HUDEP-2 (cell line): ENCODE measurements at regions not wholly inside any gene's neighbourhood (a gene's known extent, or its start where the extent isn't known, plus 50 kb on each side); places are given as distances from the start of the nearest gene placed in this dataset.
"Not testable (repeated sequence)": the region's sequence is repeated elsewhere in the genome, so short reads cannot be mapped to it uniquely, and the experiment has no call there.

ENCODE experiments used
- DNase-seq, 76 experiments: peaks; one replicate each; lab custom pipeline; 2025; ENCODE audit not compliant: unreplicated experiment in 76 of 76; lab: John Stamatoyannopoulos, UW

DNA sequence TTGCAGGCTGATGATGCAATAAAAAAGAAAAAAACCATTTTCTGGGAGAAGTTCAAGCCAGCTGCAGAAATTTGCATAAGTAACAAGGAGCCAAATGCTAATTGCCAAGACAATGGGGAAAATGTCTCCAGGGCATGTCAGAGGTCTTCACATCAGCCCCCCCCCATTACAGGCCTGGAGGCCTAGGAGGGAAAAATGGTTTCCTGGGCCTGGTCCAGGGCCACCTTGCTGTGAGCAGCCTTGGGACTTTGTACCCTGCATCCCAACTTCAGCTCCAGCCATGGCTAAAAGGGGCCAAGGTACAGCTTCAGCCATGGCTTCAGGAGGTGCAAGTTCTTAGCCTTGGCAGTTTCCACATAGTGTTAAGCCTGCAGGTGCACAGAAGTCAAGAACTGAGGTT is 160.0 kb upstream of the IRS4 start:
- DNase-seq: not testable (repeated sequence)

GRCh38 chrX:108892501-108892900 is 156.1 kb upstream of the IRS4 start:
- DNase-seq: no peak

GRCh38 chrX:108875548-108875947 is 139.2 kb upstream of the IRS4 start:
- no peak for DNase-seq

GRCh38 chrX:108843039-108843438 is 106.7 kb upstream of the IRS4 start:
- DNase-seq: not testable (repeated sequence)

- DNase-seq: no peak
Observed at GRCh38 chrX:108833993-108834392, 97.6 kb upstream of the IRS4 start.

- DNase-seq: no peak
Observed at GRCh38 chrX:108811891-108812290, 75.5 kb upstream of the IRS4 start.

DNA sequence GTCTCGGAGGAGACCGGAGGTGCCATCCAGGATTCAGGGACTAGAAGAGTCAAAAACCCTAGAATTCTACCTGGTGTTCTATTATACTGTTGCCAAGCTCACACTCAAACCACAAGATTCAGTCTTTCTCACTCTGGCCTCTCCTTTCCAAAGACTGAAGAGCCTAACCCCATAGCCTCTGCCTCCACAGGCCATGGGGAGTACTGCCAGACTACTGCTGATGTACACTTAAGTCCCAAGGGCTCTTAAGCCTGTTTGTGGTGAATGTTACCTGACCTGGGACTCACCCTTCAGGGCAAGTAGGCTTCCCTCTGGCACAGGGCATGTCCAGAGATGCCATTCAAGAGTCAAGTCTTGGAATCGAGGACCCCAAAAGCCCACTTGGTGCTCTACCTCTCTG is 58.9 kb upstream of the IRS4 start:
- DNase-seq: no peak
